HCT116 (cell line): ENCODE measurements at regions not wholly inside any gene's neighbourhood (a gene's known extent, or its start where the extent isn't known, plus 50 kb on each side); places are given as distances from the start of the nearest gene placed in this dataset.

Source experiments
- ATAC-seq: fragments of 200-7000 bp; cut with Tn5 transposase; 2 replicates; pipeline ENCODE4 v1.9.1; 2020; ENCODE audit warnings: mild to moderate bottlenecking, moderate library complexity
- BruUV-seq: library from RNA; stranded (reverse); fragments of 400-500 nt; replicated peaks from 2 replicates; lab custom pipeline; 2021; lab: Mats Ljungman, UMichigan
- CTCF ChIA-PET: fragments of 300-600 bp; sonication (Branson Sonifier 250); formaldehyde crosslinking; loops from one replicate; lab custom pipeline; 2021; ENCODE audit warnings: antibody characterized with exemption; lab: Charles Lee
- POLR2A ChIA-PET: fragments of 300-600, 350-600 bp; sonication (Branson Sonifier 250); formaldehyde crosslinking; loops from one replicate; lab custom pipeline; 2021; ENCODE audit warnings: antibody characterized with exemption; lab: Charles Lee
- RAD21 ChIA-PET, 2 experiments: fragments of 300-600 bp; sonication (Branson Sonifier 250); formaldehyde crosslinking; loops; one replicate each; lab custom pipeline; 2023; ENCODE audit warnings: low total read pairs in 2 of 2; ENCODE audit not compliant: uncharacterized antibody in 2 of 2, unreplicated experiment in 2 of 2, low non-redundant PET in 1 of 2; lab: Charles Lee
- DNase-seq: peaks from one replicate; pipeline ENCODE4 v3.0.0-alpha.2; 2010; ENCODE audit warnings: low read depth, low spot score
- H2AFZ ChIP-seq: fragments of 200-600 bp; shearing (Covaris generic), sonication (generic); 2 replicates; pipeline ENCODE4 v1.6.1; 2017; ENCODE audit warnings: low read depth, mixed run types, mixed read lengths, antibody characterized with exemption, low read length; ENCODE audit not compliant: poor library complexity, severe bottlenecking
- H3K27ac ChIP-seq: 2 replicates; pipeline ENCODE4 v1.5.1; 2012; ENCODE audit warnings: low read depth, low read length
- H3K27me3 ChIP-seq: fragments of 200-600 bp; sonication (generic); 2 replicates; pipeline ENCODE4 v1.6.1; 2016; ENCODE audit warnings: mixed run types, low read length, mixed read lengths; ENCODE audit not compliant: insufficient read depth
- H3K36me3 ChIP-seq, 2 experiments: fragments of 200-500 bp in 1 of 2; fragments of 200-600 bp in 1 of 2; sonication (Bioruptor generic) in 1 of 2; sonication (generic) in 1 of 2; 2 replicates each; pipeline versions ENCODE4 v1.5.1 to v1.6.1; 2014 to 2016; ENCODE audit warnings: low read length in 2 of 2, inconsistent platforms in 1 of 2, mixed read lengths in 1 of 2, mixed run types in 1 of 2; ENCODE audit not compliant: insufficient read depth in 2 of 2, control insufficient read depth in 1 of 2
- H3K4me1 ChIP-seq, 2 experiments: fragments of 200-600 bp in 1 of 2; sonication (generic) in 1 of 2; 2 replicates each; pipeline versions ENCODE4 v1.5.1 to v1.6.1; 2012 to 2017; ENCODE audit warnings: low read length in 2 of 2, inconsistent platforms in 1 of 2, mild to moderate bottlenecking in 1 of 2, mixed read lengths in 1 of 2, mixed run types in 1 of 2, moderate library complexity in 1 of 2; ENCODE audit not compliant: insufficient read depth in 2 of 2, control insufficient read depth in 1 of 2
- H3K4me2 ChIP-seq: fragments of 200-600 bp; sonication (generic); 2 replicates; pipeline ENCODE4 v1.6.1; 2017; ENCODE audit warnings: mixed run types, low read length, mixed read lengths
- H3K4me3 ChIP-seq, 2 experiments: fragments of 200-600 bp in 1 of 2; sonication (generic) in 1 of 2; replicated peaks in 1 of 2; 2 replicates each; pipeline ENCODE4 v1.5.1; 2011 to 2016; ENCODE audit warnings: low read length in 2 of 2, control low read depth in 1 of 2, low read depth in 1 of 2, mild to moderate bottlenecking in 1 of 2, mixed read lengths in 1 of 2, mixed run types in 1 of 2
- H3K79me2 ChIP-seq: fragments of 200-600 bp; sonication (generic); 2 replicates; pipeline ENCODE4 v1.6.1; 2017; ENCODE audit warnings: mild to moderate bottlenecking, mixed run types, low read length, moderate library complexity, mixed read lengths; ENCODE audit not compliant: insufficient read depth
- H3K9ac ChIP-seq: fragments of 200-600 bp; sonication (generic); 2 replicates; pipeline ENCODE4 v1.6.1; 2016; ENCODE audit warnings: low read length, mixed read lengths
- H3K9me2 ChIP-seq: fragments of 200-600 bp; sonication (generic), shearing (Covaris generic); 2 replicates; pipeline ENCODE4 v1.6.1; 2017; ENCODE audit warnings: mixed run types, mild to moderate bottlenecking, moderate library complexity; ENCODE audit not compliant: insufficient read depth
- H3K9me3 ChIP-seq, 2 experiments: fragments of 200-500 bp in 1 of 2; fragments of 200-600 bp in 1 of 2; sonication (Bioruptor generic) in 1 of 2; sonication (generic) in 1 of 2; 2 replicates each; pipeline ENCODE4 v1.6.1; 2014 to 2017; ENCODE audit warnings: low read length in 2 of 2, mixed read lengths in 2 of 2, inconsistent platforms in 1 of 2, low read depth in 1 of 2, mild to moderate bottlenecking in 1 of 2, mixed run types in 1 of 2, moderate library complexity in 1 of 2; ENCODE audit not compliant: control insufficient read depth in 1 of 2, insufficient read depth in 1 of 2
- H4K20me1 ChIP-seq: fragments of 200-600 bp; sonication (generic), shearing (Covaris generic); 2 replicates; pipeline ENCODE4 v1.6.1; 2017; ENCODE audit warnings: mixed run types, mild to moderate bottlenecking, moderate library complexity; ENCODE audit not compliant: insufficient read depth
- CBX3 ChIP-seq: IDR thresholded peaks from 2 replicates; pipeline ENCODE4 v1.6.1; 2012; ENCODE audit warnings: low read depth
- ELF1 ChIP-seq: IDR thresholded peaks from 2 replicates; pipeline ENCODE4 v1.6.1; 2012; ENCODE audit warnings: low read depth, borderline replicate concordance
- RAD21 ChIP-seq: IDR thresholded peaks from 2 replicates; pipeline ENCODE4 v1.6.1; 2012; ENCODE audit warnings: low read depth, mild to moderate bottlenecking
- TCF7L2 ChIP-seq: IDR thresholded peaks from 2 replicates; pipeline ENCODE4 v1.7.0; 2011; ENCODE audit warnings: borderline replicate concordance, inconsistent platforms; ENCODE audit not compliant: insufficient read depth, insufficient read length; ENCODE audit errors: extremely low read depth
- intact Hi-C: fragments of 100-400 bp; cut with micrococcal nuclease; formaldehyde crosslinking; loops from 2 replicates; pipeline ENCODE4 v1.10.0; 2022

DNA sequence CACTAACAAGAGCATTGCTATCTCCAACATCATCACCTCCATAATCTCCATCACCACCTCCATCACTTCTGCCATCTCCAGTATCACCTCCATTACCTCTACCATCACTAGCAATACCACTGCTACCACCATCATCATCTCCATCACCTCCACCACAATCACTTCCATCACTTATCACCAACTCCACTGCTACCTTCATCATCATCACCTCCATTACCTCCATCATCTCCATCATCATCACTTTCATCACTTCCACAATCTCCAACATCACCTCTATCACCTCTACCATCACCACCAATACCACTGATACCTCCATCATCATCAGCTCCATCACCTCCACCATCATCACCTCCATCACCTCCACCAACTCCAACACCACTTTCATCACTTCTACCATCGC lies 102.4 kb upstream of the TMEM132C start:
- POLR2A ChIA-PET: no interaction called here
- Histone ChIP-seq H4K20me1 (no peaks in the 10 kb centered on the region), H3K4me1 (no peaks in the 10 kb centered on the region), H2AFZ (no peak overlapping the region), H3K79me2 (no peaks in the 10 kb centered on the region), H3K4me2 (no peak overlapping the region), H3K9me2 (no peaks in the 10 kb centered on the region), H3K27me3 (no peaks in the 10 kb centered on the region), H3K4me3 (no peak overlapping the region), H3K27ac (no peak overlapping the region), H3K9ac (no peak overlapping the region), H3K36me3 (no peaks in the 10 kb centered on the region), H3K9me3 (peaks cover 10 to 30% of the 10 kb centered on the region in 2 experiments; a peak in 2 of 4 replicates)
- CTCF ChIA-PET: no interaction called here
- RAD21 ChIA-PET: no interaction called here
- ATAC-seq (no peak), DNase-seq (no peak)
- no TSS peak for BruUV-seq
- intact Hi-C loops: no loop called here
- TF ChIP-seq TCF7L2: no peak
- TF ChIP-seq, all 23 proteins: peak for 0

DNA sequence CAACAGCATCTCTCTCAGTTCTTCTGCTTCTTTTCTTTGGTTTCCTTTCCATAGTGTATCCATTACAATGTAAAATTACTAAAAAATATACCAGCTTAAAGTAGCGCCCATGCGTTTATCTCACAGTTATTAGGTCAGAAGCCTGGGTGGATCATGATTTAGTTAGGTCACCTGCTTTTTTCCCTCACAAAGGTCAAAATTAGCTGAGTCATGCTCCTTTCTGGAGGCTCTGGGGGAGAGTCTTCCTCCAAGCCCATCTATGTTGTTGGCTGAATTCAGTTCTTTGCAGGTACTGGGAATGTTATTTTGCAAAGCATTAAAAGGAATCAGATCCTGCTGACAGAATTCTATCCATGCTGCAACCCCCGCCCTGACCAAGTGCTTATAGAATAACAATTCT lies 101.6 kb upstream of the TMEM132C start:
- no peak overlapping the region for H2AFZ ChIP-seq
- no peak overlapping the region for H3K27ac ChIP-seq
- TF ChIP-seq ELF1 (no peak), TCF7L2 (no peak), CBX3 (no peak), RAD21 (no peak)
- BruUV-seq: no TSS peak
- ChIA-PET RAD21 (no interaction called here), POLR2A (no interaction called here), CTCF (no interaction called here)
- H3K4me3 ChIP-seq: no peak overlapping the region
- no peaks in the 10 kb centered on the region for H4K20me1 ChIP-seq
- no peak for ATAC-seq
- peaks cover 15 to 30% of the 10 kb centered on the region in 2 experiments; a peak in 2 of 4 replicates for H3K9me3 ChIP-seq
- no peaks in the 10 kb centered on the region for H3K79me2 ChIP-seq
- no peaks in the 10 kb centered on the region for H3K27me3 ChIP-seq
- no peaks in the 10 kb centered on the region for H3K36me3 ChIP-seq
- H3K9ac ChIP-seq: no peak overlapping the region
- H3K9me2 ChIP-seq: no peaks in the 10 kb centered on the region
- no peak for DNase-seq
- no peaks in the 10 kb centered on the region for H3K4me1 ChIP-seq
- intact Hi-C loops: no loop called here
- no peak overlapping the region for H3K4me2 ChIP-seq
